ENCODE measurements at regions not wholly inside any gene's neighbourhood (a gene's known extent, or its start where the extent isn't known, plus 50 kb on each side); places are given as distances from the start of the nearest gene placed in this dataset.

DNA sequence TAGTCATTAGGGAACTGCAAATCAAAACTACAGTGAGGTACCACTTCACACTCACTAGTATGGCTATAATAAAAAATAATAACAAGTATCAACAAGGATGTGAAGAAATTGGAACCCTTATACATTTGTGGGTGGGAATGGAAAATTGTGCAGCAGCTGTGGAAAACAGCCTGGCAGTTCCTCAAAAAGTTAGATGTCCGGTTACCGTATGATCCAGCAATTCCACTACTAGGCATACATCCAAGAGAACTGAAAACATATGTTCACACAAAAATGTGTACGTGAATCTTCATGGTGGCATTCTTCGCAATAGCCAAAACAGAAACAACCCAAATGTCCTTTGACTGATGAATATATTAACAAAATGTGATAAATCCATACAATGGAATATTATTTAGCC, 187.9 kb upstream of the LYSMD4 start:
- no peak overlapping the region for H2AFZ ChIP-seq
- no peak overlapping the region for H3K4me3 ChIP-seq (ENCODE audit: low read depth, low read length)
- TF ChIP-seq, protein P1, sequence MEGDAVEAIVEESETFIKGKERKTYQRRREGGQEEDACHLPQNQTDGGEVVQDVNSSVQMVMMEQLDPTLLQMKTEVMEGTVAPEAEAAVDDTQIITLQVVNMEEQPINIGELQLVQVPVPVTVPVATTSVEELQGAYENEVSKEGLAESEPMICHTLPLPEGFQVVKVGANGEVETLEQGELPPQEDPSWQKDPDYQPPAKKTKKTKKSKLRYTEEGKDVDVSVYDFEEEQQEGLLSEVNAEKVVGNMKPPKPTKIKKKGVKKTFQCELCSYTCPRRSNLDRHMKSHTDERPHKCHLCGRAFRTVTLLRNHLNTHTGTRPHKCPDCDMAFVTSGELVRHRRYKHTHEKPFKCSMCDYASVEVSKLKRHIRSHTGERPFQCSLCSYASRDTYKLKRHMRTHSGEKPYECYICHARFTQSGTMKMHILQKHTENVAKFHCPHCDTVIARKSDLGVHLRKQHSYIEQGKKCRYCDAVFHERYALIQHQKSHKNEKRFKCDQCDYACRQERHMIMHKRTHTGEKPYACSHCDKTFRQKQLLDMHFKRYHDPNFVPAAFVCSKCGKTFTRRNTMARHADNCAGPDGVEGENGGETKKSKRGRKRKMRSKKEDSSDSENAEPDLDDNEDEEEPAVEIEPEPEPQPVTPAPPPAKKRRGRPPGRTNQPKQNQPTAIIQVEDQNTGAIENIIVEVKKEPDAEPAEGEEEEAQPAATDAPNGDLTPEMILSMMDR (IDR thresholded peaks at IDR 0.05), result no peak
- H3K9me3 ChIP-seq (ENCODE audit: control insufficient read depth, low read length), result no peaks in the 10 kb centered on the region
- H3K27me3 ChIP-seq (ENCODE audit: control insufficient read depth, insufficient read depth, low read length), result no peaks in the 10 kb centered on the region
- no peak overlapping the region for H3K9ac ChIP-seq
- H3K27ac ChIP-seq, result no peak overlapping the region
- H3K79me2 ChIP-seq, result no peaks in the 10 kb centered on the region
- H3K36me3 ChIP-seq (ENCODE audit: control insufficient read depth, insufficient read depth, low read length), result no peaks in the 10 kb centered on the region
- no peak overlapping the region for H3K4me2 ChIP-seq (ENCODE audit: low read length)
- no peaks in the 10 kb centered on the region for H3K4me1 ChIP-seq

DNA sequence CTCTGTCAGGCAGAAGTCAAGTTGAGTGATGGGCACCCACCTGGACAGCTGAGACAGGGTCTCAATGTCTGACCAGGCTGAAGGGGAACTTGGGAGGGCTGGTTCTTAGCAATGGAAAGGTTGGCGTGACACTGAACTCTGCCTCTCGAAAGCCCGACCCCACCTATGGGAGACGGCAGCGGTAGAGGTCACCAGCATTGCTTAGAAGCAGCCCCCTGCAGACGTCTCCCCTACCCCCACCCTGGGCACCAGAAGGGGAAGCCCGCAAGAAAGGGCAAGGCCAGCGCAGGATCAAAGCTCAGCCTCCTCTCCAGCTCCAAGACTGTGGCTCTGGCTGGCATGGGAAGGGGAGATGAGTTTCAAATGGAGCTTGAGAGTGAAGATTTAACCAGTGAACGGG, 184.8 kb upstream of the LYSMD4 start:
- H3K27me3 ChIP-seq (ENCODE audit: control insufficient read depth, insufficient read depth, low read length), result no peaks in the 10 kb centered on the region
- H2AFZ ChIP-seq, result no peak overlapping the region
- H3K4me3 ChIP-seq (ENCODE audit: low read depth, low read length), result no peak overlapping the region
- no peaks in the 10 kb centered on the region for H3K4me1 ChIP-seq
- no peaks in the 10 kb centered on the region for H3K36me3 ChIP-seq (ENCODE audit: control insufficient read depth, insufficient read depth, low read length)
- no peak overlapping the region for H3K9ac ChIP-seq
- no peak overlapping the region for H3K4me2 ChIP-seq (ENCODE audit: low read length)
- no peaks in the 10 kb centered on the region for H3K9me3 ChIP-seq (ENCODE audit: control insufficient read depth, low read length)
- no peak overlapping the region for H3K27ac ChIP-seq
- no peaks in the 10 kb centered on the region for H3K79me2 ChIP-seq
- TF ChIP-seq, protein P1 (IDR thresholded peaks at IDR 0.05), result no peak

DNA sequence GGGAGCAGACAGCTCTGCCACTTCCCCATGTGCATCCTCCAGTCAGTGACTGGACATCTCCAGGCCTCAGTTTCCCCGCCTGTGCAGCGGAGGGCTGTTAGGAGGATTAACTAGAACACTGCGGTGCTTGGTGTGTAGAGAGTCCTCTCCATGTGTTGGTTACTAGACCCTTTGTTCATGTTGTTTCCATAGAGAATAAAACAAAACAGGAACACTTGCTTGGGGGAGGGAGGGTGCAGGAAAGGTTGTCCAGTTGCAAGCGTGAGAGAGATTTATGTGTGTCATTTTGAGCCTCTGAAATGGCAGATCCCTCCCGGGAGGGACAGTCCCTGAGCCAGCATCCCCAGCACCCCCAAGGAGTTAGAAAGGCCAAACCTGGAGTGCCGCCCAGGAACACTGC, 184.0 kb upstream of the LYSMD4 start:
- H2AFZ ChIP-seq, result no peak overlapping the region
- H3K27me3 ChIP-seq (ENCODE audit: control insufficient read depth, insufficient read depth, low read length), result no peaks in the 10 kb centered on the region
- H3K27ac ChIP-seq, result no peak overlapping the region
- H3K9ac ChIP-seq, result no peak overlapping the region
- H3K36me3 ChIP-seq (ENCODE audit: control insufficient read depth, insufficient read depth, low read length), result no peaks in the 10 kb centered on the region
- H3K79me2 ChIP-seq, result no peaks in the 10 kb centered on the region
- H3K9me3 ChIP-seq (ENCODE audit: control insufficient read depth, low read length), result no peaks in the 10 kb centered on the region
- H3K4me2 ChIP-seq (ENCODE audit: low read length), result no peak overlapping the region
- H3K4me3 ChIP-seq (ENCODE audit: low read depth, low read length), result no peak overlapping the region
- H3K4me1 ChIP-seq, result no peaks in the 10 kb centered on the region
- TF ChIP-seq, protein P1 (IDR thresholded peaks at IDR 0.05), result no peak

DNA sequence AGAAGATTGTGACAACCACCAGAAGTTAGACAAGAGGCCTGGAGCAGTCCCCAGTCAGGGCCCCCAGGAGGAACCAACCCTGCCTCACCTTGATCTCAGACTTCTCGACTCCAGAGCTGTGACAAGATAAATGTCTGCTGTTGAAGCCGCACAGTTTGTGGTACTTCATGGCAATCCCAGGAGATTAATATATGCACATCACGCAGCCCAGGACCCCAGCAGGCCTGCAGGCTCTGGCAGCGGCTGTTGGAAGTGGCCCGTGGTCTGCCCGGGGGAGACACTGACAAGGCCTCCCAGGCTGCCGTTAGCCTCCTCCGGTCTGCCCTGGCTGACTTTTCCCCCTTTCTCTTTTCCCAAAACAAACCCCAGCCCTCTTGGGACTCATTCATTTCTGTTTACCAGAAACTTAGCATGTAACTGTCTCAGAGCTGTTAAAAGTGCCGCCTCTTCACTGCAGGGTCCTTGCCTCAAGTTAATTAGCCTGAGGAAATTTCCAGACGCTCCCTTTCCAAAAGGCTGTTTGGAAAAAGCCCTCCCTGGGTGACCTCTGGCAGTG, 183.5 kb upstream of the LYSMD4 start:
- no peaks in the 10 kb centered on the region for H3K36me3 ChIP-seq (ENCODE audit: control insufficient read depth, insufficient read depth, low read length)
- no peak overlapping the region for H3K27ac ChIP-seq
- no peaks in the 10 kb centered on the region for H3K27me3 ChIP-seq (ENCODE audit: control insufficient read depth, insufficient read depth, low read length)
- no peaks in the 10 kb centered on the region for H3K79me2 ChIP-seq
- H3K9ac ChIP-seq, result no peak overlapping the region
- no peak overlapping the region for H3K4me3 ChIP-seq (ENCODE audit: low read depth, low read length)
- TF ChIP-seq, protein P1 (IDR thresholded peaks at IDR 0.05), result no peak
- no peaks in the 10 kb centered on the region for H3K4me1 ChIP-seq
- H2AFZ ChIP-seq, result no peak overlapping the region
- H3K4me2 ChIP-seq (ENCODE audit: low read length), result no peak overlapping the region
- no peaks in the 10 kb centered on the region for H3K9me3 ChIP-seq (ENCODE audit: control insufficient read depth, low read length)

DNA sequence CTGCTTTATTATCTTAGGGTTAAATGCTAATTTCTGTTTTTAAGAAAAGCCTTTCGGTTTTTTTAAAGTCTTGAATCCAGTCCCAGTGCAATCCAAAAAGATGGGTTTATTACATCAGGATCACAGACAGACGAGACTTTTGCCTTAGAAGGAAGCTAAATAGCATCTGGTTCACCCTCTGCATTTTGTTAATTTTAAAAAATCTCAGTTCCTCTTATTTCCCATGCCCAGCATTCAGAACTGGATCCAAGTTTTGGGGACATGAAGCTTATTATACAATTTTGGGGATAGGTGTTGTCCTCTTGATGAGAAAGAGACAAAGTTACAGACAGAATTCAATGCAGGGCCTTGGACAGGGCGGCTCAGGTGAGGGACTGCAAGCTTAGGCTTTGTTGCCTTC, 181.5 kb upstream of the LYSMD4 start:
- no peaks in the 10 kb centered on the region for H3K9me3 ChIP-seq (ENCODE audit: control insufficient read depth, low read length)
- H3K9ac ChIP-seq, result no peak overlapping the region
- no peaks in the 10 kb centered on the region for H3K27me3 ChIP-seq (ENCODE audit: control insufficient read depth, insufficient read depth, low read length)
- no peak overlapping the region for H3K4me2 ChIP-seq (ENCODE audit: low read length)
- no peak overlapping the region for H2AFZ ChIP-seq
- no peak overlapping the region for H3K27ac ChIP-seq
- H3K4me3 ChIP-seq (ENCODE audit: low read depth, low read length), result no peak overlapping the region
- no peaks in the 10 kb centered on the region for H3K4me1 ChIP-seq
- TF ChIP-seq, protein P1 (IDR thresholded peaks at IDR 0.05), result no peak
- no peaks in the 10 kb centered on the region for H3K79me2 ChIP-seq
- H3K36me3 ChIP-seq (ENCODE audit: control insufficient read depth, insufficient read depth, low read length), result no peaks in the 10 kb centered on the region

Measured in parathyroid adenoma (tissue), 2 donors.